C4-2B (cell line): ENCODE measurements at regions not wholly inside any gene's neighbourhood (a gene's known extent, or its start where the extent isn't known, plus 50 kb on each side); places are given as distances from the start of the nearest gene placed in this dataset.

Source experiments
- ZFX ChIP-seq: fragments of 450-650 bp; IDR thresholded peaks from 2 replicates; pipeline ENCODE4 v1.6.1; 2017
- TF ChIP-seq, protein P1 (sequence below): fragments of 450-650 bp; conservative IDR thresholded peaks from 2 replicates; pipeline ENCODE4 v1.5.1; 2017; ENCODE audit warnings: mild to moderate bottlenecking

DNA sequence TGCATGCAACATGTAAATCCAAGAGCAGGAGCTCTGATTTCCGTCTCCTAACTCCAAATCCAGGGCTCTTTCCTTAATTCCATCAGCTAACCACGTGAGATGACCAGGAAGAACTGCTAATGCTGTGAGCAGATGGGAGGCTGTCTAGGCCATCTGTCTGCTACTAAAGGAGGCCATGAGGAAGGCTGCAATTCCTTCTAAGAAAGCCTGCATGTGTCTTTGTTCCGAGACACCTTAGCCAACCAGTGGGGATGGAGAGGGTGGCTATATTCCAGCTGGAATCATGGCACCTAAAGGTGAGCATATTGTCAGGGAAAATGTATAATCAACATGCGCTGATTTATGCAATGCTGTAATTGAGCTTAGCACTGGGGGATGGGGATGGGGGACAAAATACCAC, 267.2 kb upstream of the CDH5 start:
- TF ChIP-seq, protein P1, sequence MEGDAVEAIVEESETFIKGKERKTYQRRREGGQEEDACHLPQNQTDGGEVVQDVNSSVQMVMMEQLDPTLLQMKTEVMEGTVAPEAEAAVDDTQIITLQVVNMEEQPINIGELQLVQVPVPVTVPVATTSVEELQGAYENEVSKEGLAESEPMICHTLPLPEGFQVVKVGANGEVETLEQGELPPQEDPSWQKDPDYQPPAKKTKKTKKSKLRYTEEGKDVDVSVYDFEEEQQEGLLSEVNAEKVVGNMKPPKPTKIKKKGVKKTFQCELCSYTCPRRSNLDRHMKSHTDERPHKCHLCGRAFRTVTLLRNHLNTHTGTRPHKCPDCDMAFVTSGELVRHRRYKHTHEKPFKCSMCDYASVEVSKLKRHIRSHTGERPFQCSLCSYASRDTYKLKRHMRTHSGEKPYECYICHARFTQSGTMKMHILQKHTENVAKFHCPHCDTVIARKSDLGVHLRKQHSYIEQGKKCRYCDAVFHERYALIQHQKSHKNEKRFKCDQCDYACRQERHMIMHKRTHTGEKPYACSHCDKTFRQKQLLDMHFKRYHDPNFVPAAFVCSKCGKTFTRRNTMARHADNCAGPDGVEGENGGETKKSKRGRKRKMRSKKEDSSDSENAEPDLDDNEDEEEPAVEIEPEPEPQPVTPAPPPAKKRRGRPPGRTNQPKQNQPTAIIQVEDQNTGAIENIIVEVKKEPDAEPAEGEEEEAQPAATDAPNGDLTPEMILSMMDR, result no peak
- TF ChIP-seq ZFX, result no peak
